HG02938 (cell line): ENCODE measurements at regions not wholly inside any gene's neighbourhood (a gene's known extent, or its start where the extent isn't known, plus 50 kb on each side); places are given as distances from the start of the nearest gene placed in this dataset.

Experiments used
- ATAC-seq: cut with Tn5 transposase; IDR thresholded peaks from one replicate; pipeline ENCODE4 v1.9.1; 2021; ENCODE audit warnings: mild to moderate bottlenecking, moderate library complexity; ENCODE audit not compliant: unreplicated experiment

- ATAC-seq: no peak
These were observed 257.6 kb upstream of the TLE3 start for GRCh38 chr15:70355275-70355795.

GRCh38 chr15:70354346-70354905 lies 256.7 kb upstream of the TLE3 start:
- ATAC-seq: no peak

- no peak for ATAC-seq
These were observed 256.1 kb upstream of the TLE3 start for GRCh38 chr15:70353606-70354345.

GRCh38 chr15:70351941-70352774 lies 254.4 kb upstream of the TLE3 start:
- no peak for ATAC-seq

GRCh38 chr15:70351391-70351790 lies 253.7 kb upstream of the TLE3 start:
- ATAC-seq: no peak

GRCh38 chr15:70348581-70349344 lies 251.0 kb upstream of the TLE3 start:
- ATAC-seq: no peak

- ATAC-seq: no peak
These were observed 250.5 kb upstream of the TLE3 start for GRCh38 chr15:70348226-70348543.

- no peak for ATAC-seq
These were observed 249.9 kb upstream of the TLE3 start for GRCh38 chr15:70347321-70348225.

- ATAC-seq: no peak
These were observed 247.7 kb upstream of the TLE3 start for GRCh38 chr15:70345251-70346019.

GRCh38 chr15:70344666-70345065 lies 246.9 kb upstream of the TLE3 start:
- no peak for ATAC-seq

- ATAC-seq: no peak
These were observed 246.4 kb upstream of the TLE3 start for GRCh38 chr15:70343961-70344621.

- ATAC-seq: no peak
These were observed 245.1 kb upstream of the TLE3 start for GRCh38 chr15:70342554-70343548.

GRCh38 chr15:70342141-70342540 lies 244.4 kb upstream of the TLE3 start:
- ATAC-seq: no peak

- ATAC-seq: no peak
These were observed 243.8 kb upstream of the TLE3 start for GRCh38 chr15:70341566-70341965.

GRCh38 chr15:70340494-70340870 lies 242.8 kb upstream of the TLE3 start:
- ATAC-seq: no peak

GRCh38 chr15:70339571-70340493 lies 242.1 kb upstream of the TLE3 start:
- ATAC-seq: no peak
